CD14-positive monocyte (primary cell): ENCODE measurements at regions not wholly inside any gene's neighbourhood (a gene's known extent, or its start where the extent isn't known, plus 50 kb on each side); places are given as distances from the start of the nearest gene placed in this dataset.

Experiments used
- DNase-seq, 3 donors: peaks; one replicate each; pipeline ENCODE4 v3.0.0-alpha.2; 2011 to 2022
- H2AFZ ChIP-seq: 2 replicates; pipeline ENCODE4 v1.6.0; 2012; ENCODE audit warnings: mild to moderate bottlenecking, low read depth, low read length, inconsistent platforms; ENCODE audit not compliant: insufficient read depth, poor library complexity, severe bottlenecking
- H3K27ac ChIP-seq, 2 donors: 1 replicate in 1 of 2; 2 replicates in 1 of 2; pipeline ENCODE4 v1.5.1; 2012 to 2013; ENCODE audit warnings: low read length in 2 of 2, control low read depth in 1 of 2, inconsistent platforms in 1 of 2, low read depth in 1 of 2, mild to moderate bottlenecking in 1 of 2
- H3K27me3 ChIP-seq, 2 donors: one replicate each; pipeline versions ENCODE4 v1.6.0 to v1.6.1; 2011 to 2013; ENCODE audit warnings: low read length in 2 of 2; ENCODE audit not compliant: control insufficient read depth in 2 of 2, insufficient read depth in 2 of 2
- H3K36me3 ChIP-seq, 2 donors: replicated peaks in 1 of 2; 1 replicate in 1 of 2; 2 replicates in 1 of 2; pipeline versions ENCODE4 v1.5.1 to v1.6.1; 2012 to 2013; ENCODE audit warnings: low read length in 2 of 2, control low read depth in 1 of 2, inconsistent platforms in 1 of 2, mild to moderate bottlenecking in 1 of 2; ENCODE audit not compliant: insufficient read depth in 2 of 2, control insufficient read depth in 1 of 2
- H3K4me1 ChIP-seq, 2 donors: 1 replicate in 1 of 2; 2 replicates in 1 of 2; pipeline versions ENCODE4 v1.5.1 to v1.6.1; 2012 to 2013; ENCODE audit warnings: low read length in 2 of 2, control low read depth in 1 of 2, inconsistent platforms in 1 of 2, mild to moderate bottlenecking in 1 of 2, moderate library complexity in 1 of 2; ENCODE audit not compliant: insufficient read depth in 2 of 2, control insufficient read depth in 1 of 2
- H3K4me2 ChIP-seq: replicated peaks from 2 replicates; pipeline ENCODE3; 2012; ENCODE audit warnings: low read length, moderate library complexity, mild to moderate bottlenecking; ENCODE audit not compliant: poor library complexity, severe bottlenecking; ENCODE audit errors: extremely low read depth
- H3K4me3 ChIP-seq, 3 experiments: fragments of 200-600 bp in 1 of 3; sonication (generic) in 1 of 3; replicated peaks in 1 of 3; 1 replicate in 2 of 3; 2 replicates in 1 of 3; pipeline ENCODE4 v1.5.1; 2011 to 2013; ENCODE audit warnings: low read length in 3 of 3, mild to moderate bottlenecking in 3 of 3, control low read depth in 2 of 3, low read depth in 2 of 3, inconsistent platforms in 1 of 3, moderate library complexity in 1 of 3
- H3K79me2 ChIP-seq: 2 replicates; pipeline ENCODE4 v1.6.0; 2012; ENCODE audit warnings: mild to moderate bottlenecking, control low read depth, inconsistent platforms, low read length, moderate library complexity; ENCODE audit not compliant: insufficient read depth
- H3K9ac ChIP-seq: 2 replicates; pipeline ENCODE4 v1.6.0; 2017; ENCODE audit warnings: low read length, mild to moderate bottlenecking; ENCODE audit not compliant: insufficient read depth, poor library complexity, severe bottlenecking
- H3K9me3 ChIP-seq, 2 donors: replicated peaks in 1 of 2; 1 replicate in 1 of 2; 2 replicates in 1 of 2; pipeline versions ENCODE4 v1.5.1 to v1.6.1; 2012 to 2013; ENCODE audit warnings: low read length in 2 of 2, control low read depth in 1 of 2; ENCODE audit not compliant: control insufficient read depth in 1 of 2, insufficient read depth in 1 of 2
- H4K20me1 ChIP-seq: 2 replicates; pipeline ENCODE4 v1.6.0; 2012; ENCODE audit warnings: mild to moderate bottlenecking, low read length, control low read depth, moderate library complexity; ENCODE audit not compliant: insufficient read depth
- H3K27ac Mint-ChIP-seq, 7 donors: one replicate each; pipeline ENCODE4 v1.8.0; 2020; ENCODE audit warnings: mild to moderate bottlenecking in 7 of 7, mixed read lengths in 7 of 7, moderate library complexity in 6 of 7, inconsistent platforms in 2 of 7
- H3K27me3 Mint-ChIP-seq, 3 donors: one replicate each; pipeline ENCODE4 v1.8.0; 2021 to 2022; ENCODE audit warnings: low read depth in 3 of 3, mild to moderate bottlenecking in 3 of 3, mixed read lengths in 3 of 3, moderate library complexity in 3 of 3, inconsistent platforms in 1 of 3
- H3K36me3 Mint-ChIP-seq, 2 donors: one replicate each; pipeline ENCODE4 v1.8.0; 2020; ENCODE audit warnings: mixed read lengths in 2 of 2, inconsistent platforms in 1 of 2, mild to moderate bottlenecking in 1 of 2
- H3K4me1 Mint-ChIP-seq: one replicate; pipeline ENCODE4 v1.8.0; 2020; ENCODE audit warnings: mild to moderate bottlenecking, mixed read lengths
- H3K4me3 Mint-ChIP-seq, 2 donors: one replicate each; pipeline ENCODE4 v1.8.0; 2020; ENCODE audit warnings: mild to moderate bottlenecking in 2 of 2, mixed read lengths in 2 of 2, moderate library complexity in 1 of 2
- H3K9me3 Mint-ChIP-seq, 7 donors: one replicate each; pipeline ENCODE4 v1.8.0; 2020 to 2022; ENCODE audit warnings: mixed read lengths in 7 of 7, mild to moderate bottlenecking in 6 of 7, moderate library complexity in 6 of 7, inconsistent platforms in 2 of 7
- CTCF ChIP-seq: fragments of 200-600 bp; IDR thresholded peaks from one replicate; pipeline ENCODE4 v1.8.0; 2022; ENCODE audit warnings: antibody characterized with exemption, mild to moderate bottlenecking
- WGBS: methylation state at CpG from one replicate; pipeline ENCODE4 v1.1.5; 2013; ENCODE audit warnings: missing lambda C conversion rate; ENCODE audit not compliant: insufficient coverage; 5-methylcytosine and 5-hydroxymethylcytosine counted together
- intact Hi-C, 2 donors: fragments of 100-400 bp; cut with micrococcal nuclease; formaldehyde crosslinking; loops; one replicate each; pipeline versions ENCODE4 v1.15.0 to v1.15.1; 2023

GRCh38 chr3:152719264-152719663, 115.7 kb upstream of the P2RY1 start:
- no peaks in the 10 kb centered on the region for H3K79me2 ChIP-seq
- no peaks in the 10 kb centered on the region for H3K36me3 ChIP-seq
- WGBS, result 100% methylated on average over 1 of the region's 2 CpGs
- H3K4me1 ChIP-seq, result peaks cover 0 to 3% of the 10 kb centered on the region in 2 donors
- H2AFZ ChIP-seq, result no peak overlapping the region
- peaks cover 6% of the 10 kb centered on the region for H3K4me1 Mint-ChIP-seq
- peaks cover 0 to 1% (median 0%) of the 10 kb centered on the region in 3 donors for H3K27me3 Mint-ChIP-seq
- no peaks in the 10 kb centered on the region for H3K9me3 ChIP-seq
- intact Hi-C loops, result no loop called here
- no peak overlapping the region for H3K4me3 ChIP-seq
- no peaks in the 10 kb centered on the region for H4K20me1 ChIP-seq
- H3K27ac Mint-ChIP-seq, result no peak overlapping the region
- H3K9me3 Mint-ChIP-seq, result peaks cover 0 to 4% (median 2%) of the 10 kb centered on the region in 7 donors
- no peak for TF ChIP-seq CTCF
- H3K9ac ChIP-seq, result no peak overlapping the region
- H3K4me3 Mint-ChIP-seq, result no peak overlapping the region
- DNase-seq, result peak; percentile 42 to 73 (median 65)
- H3K36me3 Mint-ChIP-seq, result no peaks in the 10 kb centered on the region
- no peak overlapping the region for H3K4me2 ChIP-seq
- no peaks in the 10 kb centered on the region for H3K27me3 ChIP-seq
- no peak overlapping the region for H3K27ac ChIP-seq

- Histone ChIP-seq H3K4me1 (peaks cover 0 to 3% of the 10 kb centered on the region in 2 donors), H2AFZ (no peak overlapping the region), H3K9me3 (peaks cover 0 to 1% of the 10 kb centered on the region in 2 donors), H3K79me2 (no peaks in the 10 kb centered on the region), H3K4me3 (no peak overlapping the region), H3K4me2 (no peak overlapping the region), H3K36me3 (no peaks in the 10 kb centered on the region), H3K9ac (no peak overlapping the region), H4K20me1 (no peaks in the 10 kb centered on the region), H3K27me3 (no peaks in the 10 kb centered on the region), H3K27ac (no peak overlapping the region)
- Mint-ChIP-seq H3K36me3 (no peaks in the 10 kb centered on the region), H3K4me3 (no peak overlapping the region), H3K9me3 (peaks cover 0 to 6% (median 3%) of the 10 kb centered on the region in 7 donors), H3K4me1 (peaks cover 6% of the 10 kb centered on the region), H3K27me3 (peaks cover 0 to 1% (median 0%) of the 10 kb centered on the region in 3 donors), H3K27ac (no peak overlapping the region)
- no CpG with 5 or more reads among the region's 4 CpGs for WGBS
- TF ChIP-seq CTCF, result no peak
- intact Hi-C loops, result no loop called here
- DNase-seq, result no peak
Measured at GRCh38 chr3:152720951-152721718, 113.8 kb upstream of the P2RY1 start.
